22Rv1 (cell line): ENCODE measurements at regions not wholly inside any gene's neighbourhood (a gene's known extent, or its start where the extent isn't known, plus 50 kb on each side); places are given as distances from the start of the nearest gene placed in this dataset.
"Not testable (repeated sequence)": the region's sequence is repeated elsewhere in the genome, so short reads cannot be mapped to it uniquely, and the experiment has no call there.

Experiments used
- H3K27ac ChIP-seq: fragments of 450-650 bp; 2 replicates; pipeline ENCODE4 v1.5.1; 2017
- CTCF ChIP-seq: fragments of 450-650 bp; IDR thresholded peaks from 2 replicates; pipeline ENCODE4 v1.5.1; 2017; ENCODE audit warnings: mild to moderate bottlenecking
- ZFX ChIP-seq: fragments of 450-650 bp; IDR thresholded peaks from 2 replicates; pipeline ENCODE4 v1.6.1; 2017; ENCODE audit warnings: antibody characterized with exemption, borderline replicate concordance

- TF ChIP-seq ZFX: no peak
- no peak for TF ChIP-seq CTCF
- no peak overlapping the region for H3K27ac ChIP-seq
These were observed 136.9 kb downstream of the ASMT start for GRCh38 chrX:1751781-1752180.

- H3K27ac ChIP-seq: not testable (repeated sequence)
These were observed 137.9 kb downstream of the ASMT start for GRCh38 chrX:1752799-1753198.

GRCh38 chrX:1754077-1754476, 139.2 kb downstream of the ASMT start:
- TF ChIP-seq ZFX: no peak
- no peak overlapping the region for H3K27ac ChIP-seq

- no peak overlapping the region for H3K27ac ChIP-seq
- no peak for TF ChIP-seq CTCF
- TF ChIP-seq ZFX: no peak
These were observed 148.4 kb downstream of the ASMT start for GRCh38 chrX:1763294-1763693.

GRCh38 chrX:1764883-1765364, 150.1 kb downstream of the ASMT start:
- H3K27ac ChIP-seq: not testable (repeated sequence)

GRCh38 chrX:1767026-1767425, 152.2 kb downstream of the ASMT start:
- TF ChIP-seq CTCF: no peak
- no peak for TF ChIP-seq ZFX
- H3K27ac ChIP-seq: no peak overlapping the region

- no peak overlapping the region for H3K27ac ChIP-seq
- no peak for TF ChIP-seq ZFX
- TF ChIP-seq CTCF: no peak
These were observed 164.0 kb downstream of the ASMT start for GRCh38 chrX:1778817-1779216.

GRCh38 chrX:1779626-1780025, 164.8 kb downstream of the ASMT start:
- no peak for TF ChIP-seq CTCF
- no peak for TF ChIP-seq ZFX
- no peak overlapping the region for H3K27ac ChIP-seq

- no peak for TF ChIP-seq ZFX
- no peak for TF ChIP-seq CTCF
- no peak overlapping the region for H3K27ac ChIP-seq
These were observed 166.9 kb downstream of the ASMT start for GRCh38 chrX:1781766-1782165.
